ENCODE measurements at regions not wholly inside any gene's neighbourhood (a gene's known extent, or its start where the extent isn't known, plus 50 kb on each side); places are given as distances from the start of the nearest gene placed in this dataset.

DNA sequence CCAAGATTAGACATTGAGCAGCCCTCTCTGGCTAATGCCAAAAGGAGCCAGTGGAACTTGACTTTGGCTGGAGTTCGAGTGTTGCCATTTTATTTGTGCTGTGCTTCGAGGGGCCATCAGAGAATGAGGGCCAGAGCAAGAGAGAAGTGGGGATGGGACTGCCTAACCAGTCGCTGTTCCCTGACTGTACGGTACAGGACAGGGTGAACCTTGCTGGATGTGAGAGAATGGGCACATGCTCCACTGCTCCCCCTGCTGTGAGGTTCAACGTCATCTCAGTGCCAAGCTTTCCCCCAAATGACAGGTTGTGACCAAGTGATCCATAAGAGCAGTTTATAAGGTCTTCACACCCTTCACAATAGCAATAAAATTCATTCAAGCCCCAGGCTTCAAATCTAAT, 55.1 kb upstream of the BCL11B start:
- H3K27ac ChIP-seq (ENCODE audit: low read depth) = no peak overlapping the region
- H3K27me3 ChIP-seq (ENCODE audit: insufficient read depth) = no peaks in the 10 kb centered on the region
- H3K36me3 Mint-ChIP-seq (ENCODE audit: low read depth) = no peaks in the 10 kb centered on the region
- H3K36me3 ChIP-seq (ENCODE audit: insufficient read depth) = no peaks in the 10 kb centered on the region
- no peak for TF ChIP-seq STAT1 (IDR thresholded peaks at IDR 0.05; ENCODE audit: unreplicated experiment)
- TF ChIP-seq, protein P1, sequence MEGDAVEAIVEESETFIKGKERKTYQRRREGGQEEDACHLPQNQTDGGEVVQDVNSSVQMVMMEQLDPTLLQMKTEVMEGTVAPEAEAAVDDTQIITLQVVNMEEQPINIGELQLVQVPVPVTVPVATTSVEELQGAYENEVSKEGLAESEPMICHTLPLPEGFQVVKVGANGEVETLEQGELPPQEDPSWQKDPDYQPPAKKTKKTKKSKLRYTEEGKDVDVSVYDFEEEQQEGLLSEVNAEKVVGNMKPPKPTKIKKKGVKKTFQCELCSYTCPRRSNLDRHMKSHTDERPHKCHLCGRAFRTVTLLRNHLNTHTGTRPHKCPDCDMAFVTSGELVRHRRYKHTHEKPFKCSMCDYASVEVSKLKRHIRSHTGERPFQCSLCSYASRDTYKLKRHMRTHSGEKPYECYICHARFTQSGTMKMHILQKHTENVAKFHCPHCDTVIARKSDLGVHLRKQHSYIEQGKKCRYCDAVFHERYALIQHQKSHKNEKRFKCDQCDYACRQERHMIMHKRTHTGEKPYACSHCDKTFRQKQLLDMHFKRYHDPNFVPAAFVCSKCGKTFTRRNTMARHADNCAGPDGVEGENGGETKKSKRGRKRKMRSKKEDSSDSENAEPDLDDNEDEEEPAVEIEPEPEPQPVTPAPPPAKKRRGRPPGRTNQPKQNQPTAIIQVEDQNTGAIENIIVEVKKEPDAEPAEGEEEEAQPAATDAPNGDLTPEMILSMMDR (conservative IDR thresholded peaks at IDR 0.05; ENCODE audit: low read depth in 2 of 2) = peak in 1 of 2 experiments; percentile 53; a peak in 2 of 4 replicates
- peaks cover 2% of the 10 kb centered on the region; the same call in 2 of the 3 replicates for H3K4me1 Mint-ChIP-seq
- H3K4me3 ChIP-seq = no peak overlapping the region
- H3K79me2 ChIP-seq (replicated peaks; ENCODE audit: insufficient read depth) = no peaks in the 10 kb centered on the region
- no peaks in the 10 kb centered on the region for H3K9me2 ChIP-seq (ENCODE audit: insufficient read depth)
- H3K9me3 Mint-ChIP-seq = no peaks in the 10 kb centered on the region
- H3K4me1 ChIP-seq (ENCODE audit: insufficient read depth) = no peaks in the 10 kb centered on the region
- no peak overlapping the region for H3K4me2 ChIP-seq
- no peaks in the 10 kb centered on the region for H3F3A ChIP-seq (replicated peaks; ENCODE audit: low read depth)
- ATAC-seq (no peak), DNase-seq (ENCODE audit: low spot score) (no peak)
- H4K20me1 ChIP-seq (replicated peaks; ENCODE audit: insufficient read depth) = no peaks in the 10 kb centered on the region
- no peak overlapping the region for H3K4me3 Mint-ChIP-seq
- H3K27ac Mint-ChIP-seq = no peak overlapping the region
- H2AFZ ChIP-seq = no peak overlapping the region
- peaks cover 6% of the 10 kb centered on the region for H3K27me3 Mint-ChIP-seq (ENCODE audit: insufficient read depth, low read depth, poor library complexity)

DNA sequence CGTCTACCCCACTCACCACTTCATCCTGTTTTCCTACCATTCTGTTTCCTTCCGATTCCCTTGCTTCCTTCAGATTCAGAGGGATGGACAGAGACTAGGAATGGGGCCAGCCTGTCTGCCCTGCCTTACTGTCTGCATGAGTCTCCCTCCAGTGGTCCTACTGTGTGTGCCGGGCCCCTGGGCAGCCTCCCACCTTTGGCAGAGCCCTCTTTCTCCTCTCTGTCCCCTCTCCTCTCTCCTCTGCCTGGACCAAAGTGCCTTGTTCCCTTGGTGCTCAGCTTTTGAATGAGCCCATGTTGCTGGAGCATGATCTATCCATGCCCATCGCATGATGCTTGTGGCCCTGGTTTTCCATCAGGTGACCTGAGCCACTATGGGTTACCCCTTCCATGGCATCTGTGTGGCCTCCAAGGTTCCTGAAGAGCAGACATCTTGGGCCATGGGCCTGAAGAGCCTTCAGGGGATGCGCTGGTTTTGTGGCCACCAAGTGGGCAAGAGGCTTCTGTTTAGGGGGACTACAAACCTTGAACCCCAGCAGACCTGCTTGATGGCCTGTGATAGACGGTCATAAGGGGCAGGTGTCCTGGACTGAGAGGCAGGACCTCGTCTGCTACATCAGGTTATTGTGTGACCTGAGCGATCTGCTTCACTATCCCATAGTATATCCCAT, 54.2 kb upstream of the BCL11B start:
- TF ChIP-seq ZNF462 (CRISPR knock-in tag; IDR thresholded peaks at IDR 0.05) (no peak), ZNF114 (CRISPR knock-in tag; IDR thresholded peaks at IDR 0.05) (no peak), POLR2AphosphoS5 (IDR thresholded peaks at IDR 0.05; ENCODE audit: low read depth) (no peak)
- TF ChIP-seq, protein P1 (conservative IDR thresholded peaks at IDR 0.05; ENCODE audit: low read depth in 2 of 2) = no peak
- H3K36me3 Mint-ChIP-seq (ENCODE audit: low read depth) = no peaks in the 10 kb centered on the region
- peaks cover 2% of the 10 kb centered on the region; the same call in 2 of the 3 replicates for H3K4me1 Mint-ChIP-seq
- H3F3A ChIP-seq (replicated peaks; ENCODE audit: low read depth) = no peaks in the 10 kb centered on the region
- ATAC-seq = no peak
- no peaks in the 10 kb centered on the region for H3K79me2 ChIP-seq (replicated peaks; ENCODE audit: insufficient read depth)
- peaks cover 5% of the 10 kb centered on the region for H3K27me3 Mint-ChIP-seq (ENCODE audit: insufficient read depth, low read depth, poor library complexity)
- no peaks in the 10 kb centered on the region for H3K9me3 Mint-ChIP-seq
- no peaks in the 10 kb centered on the region for H4K20me1 ChIP-seq (replicated peaks; ENCODE audit: insufficient read depth)
- no peak overlapping the region for H2AFZ ChIP-seq
- H3K4me1 ChIP-seq (ENCODE audit: insufficient read depth) = no peaks in the 10 kb centered on the region
- H3K27ac ChIP-seq (ENCODE audit: low read depth) = no peak overlapping the region
- H3K4me2 ChIP-seq = no peak overlapping the region
- no peak for DNase-seq (ENCODE audit: low spot score)
- H3K4me3 Mint-ChIP-seq = no peak overlapping the region
- H3K27me3 ChIP-seq (ENCODE audit: insufficient read depth) = no peaks in the 10 kb centered on the region
- H3K27ac Mint-ChIP-seq = no peak overlapping the region
- no peaks in the 10 kb centered on the region for H3K9me2 ChIP-seq (ENCODE audit: insufficient read depth)
- H3K36me3 ChIP-seq (ENCODE audit: insufficient read depth) = no peaks in the 10 kb centered on the region
- no peak overlapping the region for H3K4me3 ChIP-seq
